ENCODE measurements at regions not wholly inside any gene's neighbourhood (a gene's known extent, or its start where the extent isn't known, plus 50 kb on each side); places are given as distances from the start of the nearest gene placed in this dataset.

- TF ChIP-seq, protein P1, sequence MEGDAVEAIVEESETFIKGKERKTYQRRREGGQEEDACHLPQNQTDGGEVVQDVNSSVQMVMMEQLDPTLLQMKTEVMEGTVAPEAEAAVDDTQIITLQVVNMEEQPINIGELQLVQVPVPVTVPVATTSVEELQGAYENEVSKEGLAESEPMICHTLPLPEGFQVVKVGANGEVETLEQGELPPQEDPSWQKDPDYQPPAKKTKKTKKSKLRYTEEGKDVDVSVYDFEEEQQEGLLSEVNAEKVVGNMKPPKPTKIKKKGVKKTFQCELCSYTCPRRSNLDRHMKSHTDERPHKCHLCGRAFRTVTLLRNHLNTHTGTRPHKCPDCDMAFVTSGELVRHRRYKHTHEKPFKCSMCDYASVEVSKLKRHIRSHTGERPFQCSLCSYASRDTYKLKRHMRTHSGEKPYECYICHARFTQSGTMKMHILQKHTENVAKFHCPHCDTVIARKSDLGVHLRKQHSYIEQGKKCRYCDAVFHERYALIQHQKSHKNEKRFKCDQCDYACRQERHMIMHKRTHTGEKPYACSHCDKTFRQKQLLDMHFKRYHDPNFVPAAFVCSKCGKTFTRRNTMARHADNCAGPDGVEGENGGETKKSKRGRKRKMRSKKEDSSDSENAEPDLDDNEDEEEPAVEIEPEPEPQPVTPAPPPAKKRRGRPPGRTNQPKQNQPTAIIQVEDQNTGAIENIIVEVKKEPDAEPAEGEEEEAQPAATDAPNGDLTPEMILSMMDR (IDR thresholded peaks at IDR 0.05; ENCODE audit: low read length) = no peak
- TF ChIP-seq EZH2 (IDR thresholded peaks at IDR 0.05; ENCODE audit: borderline replicate concordance, low read length) = no peak
Measured at GRCh38 chr11:134719397-134719796, 307.4 kb upstream of the B3GAT1 start.

All from OCI-LY1 (cell line).